GM18502 (cell line): ENCODE measurements at regions not wholly inside any gene's neighbourhood (a gene's known extent, or its start where the extent isn't known, plus 50 kb on each side); places are given as distances from the start of the nearest gene placed in this dataset.

Source experiments
- ATAC-seq: cut with Tn5 transposase; IDR thresholded peaks from one replicate; pipeline ENCODE4 v1.9.1; 2021; ENCODE audit warnings: mild to moderate bottlenecking; ENCODE audit not compliant: unreplicated experiment, poor library complexity

GRCh38 chr11:81495699-81496292, 1237.9 kb downstream of the FAM181B start:
- no peak for ATAC-seq

- no peak for ATAC-seq
These were observed 1239.2 kb downstream of the FAM181B start for GRCh38 chr11:81494431-81494830.

GRCh38 chr11:81492923-81493445, 1240.7 kb downstream of the FAM181B start:
- no peak for ATAC-seq

- no peak for ATAC-seq
These were observed 1246.6 kb downstream of the FAM181B start for GRCh38 chr11:81487109-81487508.

GRCh38 chr11:81484196-81484595, 1249.5 kb downstream of the FAM181B start:
- ATAC-seq: no peak

GRCh38 chr11:81477277-81477676, 1256.4 kb downstream of the FAM181B start:
- ATAC-seq: no peak

GRCh38 chr11:81476345-81476744, 1257.3 kb downstream of the FAM181B start:
- no peak for ATAC-seq

- ATAC-seq: no peak
These were observed 1261.0 kb downstream of the FAM181B start for GRCh38 chr11:81472646-81473045.

- no peak for ATAC-seq
These were observed 1263.2 kb downstream of the FAM181B start for GRCh38 chr11:81470446-81470845.

GRCh38 chr11:81459766-81460306, 1273.8 kb downstream of the FAM181B start:
- no peak for ATAC-seq

GRCh38 chr11:81449588-81450156, 1284.0 kb downstream of the FAM181B start:
- ATAC-seq: no peak

- no peak for ATAC-seq
These were observed 1289.4 kb downstream of the FAM181B start for GRCh38 chr11:81444297-81444696.

GRCh38 chr11:81432333-81432732, 1301.3 kb downstream of the FAM181B start:
- ATAC-seq: no peak

GRCh38 chr11:81424822-81425221, 1308.8 kb downstream of the FAM181B start:
- ATAC-seq: no peak

- ATAC-seq: no peak
These were observed 1311.3 kb downstream of the FAM181B start for GRCh38 chr11:81422402-81422801.

GRCh38 chr11:81421251-81421860, 1312.3 kb downstream of the FAM181B start:
- no peak for ATAC-seq

- no peak for ATAC-seq
These were observed 1312.9 kb downstream of the FAM181B start for GRCh38 chr11:81420668-81421250.

GRCh38 chr11:81397316-81397715, 1336.3 kb downstream of the FAM181B start:
- ATAC-seq: no peak

- no peak for ATAC-seq
These were observed 1339.4 kb downstream of the FAM181B start for GRCh38 chr11:81394311-81394710.

- no peak for ATAC-seq
These were observed 1345.3 kb downstream of the FAM181B start for GRCh38 chr11:81388326-81388725.

- no peak for ATAC-seq
These were observed 1353.3 kb downstream of the FAM181B start for GRCh38 chr11:81380395-81380794.
